PC-3 (cell line): ENCODE measurements at regions not wholly inside any gene's neighbourhood (a gene's known extent, or its start where the extent isn't known, plus 50 kb on each side); places are given as distances from the start of the nearest gene placed in this dataset.

ENCODE experiments used
- ATAC-seq: fragments of 200-7000 bp; cut with Tn5 transposase; 2 replicates; pipeline ENCODE4 v1.9.1; 2020; ENCODE audit warnings: mild to moderate bottlenecking, moderate library complexity
- BruUV-seq: library from RNA; stranded (reverse); fragments of 400-500 nt; replicated peaks from 2 replicates; lab custom pipeline; 2021; lab: Mats Ljungman, UMichigan
- CTCF ChIA-PET: fragments of 300-600 bp; sonication (Branson Sonifier 250); formaldehyde crosslinking; loops from one replicate; lab custom pipeline; 2022; ENCODE audit warnings: antibody characterized with exemption; lab: Charles Lee
- POLR2A ChIA-PET: fragments of 300-600 bp; sonication (Branson Sonifier 250); formaldehyde crosslinking; loops from one replicate; lab custom pipeline; 2022; ENCODE audit warnings: antibody characterized with exemption; ENCODE audit not compliant: unreplicated experiment; lab: Charles Lee
- DNase-seq: peaks from one replicate; pipeline ENCODE4 v3.0.0-alpha.2; 2015
- H2AFZ ChIP-seq: fragments of 300-600 bp; sonication (generic); 2 replicates; pipeline ENCODE4 v1.6.0; 2016; ENCODE audit warnings: antibody characterized with exemption, low read length
- H3F3A ChIP-seq: fragments of 300-600 bp; sonication (generic); one replicate; pipeline ENCODE4 v1.6.0; 2017; ENCODE audit warnings: antibody characterized with exemption, low read length, control low read depth, mild to moderate bottlenecking; ENCODE audit not compliant: unreplicated experiment
- H3K27ac ChIP-seq: fragments of 300-600 bp; sonication (generic); 2 replicates; pipeline ENCODE4 v1.5.1; 2016; ENCODE audit warnings: mild to moderate bottlenecking, low read length
- H3K27me3 ChIP-seq: fragments of 300-600 bp; sonication (generic); 2 replicates; pipeline ENCODE4 v1.6.1; 2016; ENCODE audit warnings: low read length, mixed read lengths
- H3K36me3 ChIP-seq: fragments of 300-600 bp; sonication (generic); 2 replicates; pipeline ENCODE4 v1.6.1; 2016; ENCODE audit warnings: low read depth, mixed run types, low read length, mixed read lengths
- H3K4me1 ChIP-seq: fragments of 300-600 bp; sonication (generic); 2 replicates; pipeline ENCODE4 v1.5.1; 2016; ENCODE audit warnings: low read length; ENCODE audit not compliant: insufficient read depth
- H3K4me2 ChIP-seq: fragments of 300-600 bp; sonication (generic); 2 replicates; pipeline ENCODE4 v1.6.0; 2016; ENCODE audit warnings: low read length
- H3K4me3 ChIP-seq: fragments of 300-600 bp; sonication (generic); 2 replicates; pipeline ENCODE4 v1.5.1; 2016; ENCODE audit warnings: mild to moderate bottlenecking, low read length, mixed read lengths
- H3K79me2 ChIP-seq: fragments of 300-600 bp; sonication (generic); 2 replicates; pipeline ENCODE4 v1.6.1; 2017; ENCODE audit warnings: low read length, mixed read lengths
- H3K9ac ChIP-seq: fragments of 300-600 bp; sonication (generic); 2 replicates; pipeline ENCODE4 v1.6.0; 2016; ENCODE audit warnings: mild to moderate bottlenecking, low read length
- H3K9me2 ChIP-seq: fragments of 300-600 bp; sonication (generic); replicated peaks from 2 replicates; pipeline ENCODE4 v1.6.1; 2016; ENCODE audit warnings: mixed run types, low read length, mixed read lengths
- H3K9me3 ChIP-seq: fragments of 300-600 bp; sonication (generic); 2 replicates; pipeline ENCODE4 v1.6.1; 2016; ENCODE audit warnings: low read length, mixed read lengths
- H4K20me1 ChIP-seq: fragments of 300-600 bp; sonication (generic); 2 replicates; pipeline ENCODE4 v1.6.1; 2016; ENCODE audit warnings: low read length, mixed read lengths
- EZH2 ChIP-seq: fragments of 300-600 bp; sonication (generic); IDR thresholded peaks from one replicate; pipeline ENCODE4 v1.6.1; 2017; ENCODE audit warnings: antibody characterized with exemption, mild to moderate bottlenecking, low read length; ENCODE audit not compliant: unreplicated experiment
- EZH2phosphoT487 ChIP-seq: fragments of 300-600 bp; sonication (generic); IDR thresholded peaks from 2 replicates; pipeline ENCODE4 v1.6.1; 2018; ENCODE audit warnings: mild to moderate bottlenecking, antibody characterized with exemption, low read length, borderline replicate concordance
- intact Hi-C: fragments of 100-400 bp; cut with micrococcal nuclease; formaldehyde crosslinking; loops from 2 replicates; pipeline ENCODE4 v1.9.0; 2023
- TF ChIP-seq, protein P1 (sequence below): fragments of 300-600 bp; sonication (generic); conservative IDR thresholded peaks from 2 replicates; pipeline ENCODE4 v1.5.1; 2017; ENCODE audit warnings: antibody characterized with exemption, low read depth, mild to moderate bottlenecking, low read length

DNA sequence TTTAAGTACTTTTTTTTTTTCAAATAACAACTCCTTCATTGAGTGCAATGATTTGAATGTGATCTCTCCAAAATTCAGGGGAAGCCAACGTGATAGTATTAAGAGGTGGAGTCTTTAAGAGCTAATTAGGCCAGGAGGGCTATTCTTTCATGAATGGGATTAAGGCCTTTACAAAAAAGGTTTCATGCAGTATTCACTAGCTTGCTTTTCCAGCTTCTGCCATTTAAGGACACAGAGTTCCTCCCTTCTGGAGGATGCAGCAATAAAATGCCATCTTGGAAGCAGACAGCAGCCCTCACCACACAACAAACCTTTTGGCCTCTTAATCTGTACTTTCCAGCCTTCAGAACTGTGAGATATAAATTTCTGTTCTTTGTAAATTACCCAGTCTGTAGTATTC lies 586.8 kb upstream of the LMO3 start:
- ChIA-PET CTCF (no interaction called here), POLR2A (no interaction called here)
- Histone ChIP-seq H3K9ac (no peak overlapping the region), H4K20me1 (no peaks in the 10 kb centered on the region), H3F3A (no peaks in the 10 kb centered on the region), H3K27me3 (no peaks in the 10 kb centered on the region), H3K9me3 (no peaks in the 10 kb centered on the region), H3K36me3 (no peaks in the 10 kb centered on the region), H3K27ac (no peak overlapping the region), H3K4me3 (no peak overlapping the region), H2AFZ (no peak overlapping the region), H3K79me2 (no peaks in the 10 kb centered on the region), H3K4me1 (no peaks in the 10 kb centered on the region), H3K9me2 (no peaks in the 10 kb centered on the region), H3K4me2 (no peak overlapping the region)
- DNase-seq (no peak), ATAC-seq (no peak)
- intact Hi-C loops, result no loop called here
- no TSS peak for BruUV-seq
- TF ChIP-seq EZH2phosphoT487 (no peak), EZH2 (no peak)
- TF ChIP-seq, protein P1, sequence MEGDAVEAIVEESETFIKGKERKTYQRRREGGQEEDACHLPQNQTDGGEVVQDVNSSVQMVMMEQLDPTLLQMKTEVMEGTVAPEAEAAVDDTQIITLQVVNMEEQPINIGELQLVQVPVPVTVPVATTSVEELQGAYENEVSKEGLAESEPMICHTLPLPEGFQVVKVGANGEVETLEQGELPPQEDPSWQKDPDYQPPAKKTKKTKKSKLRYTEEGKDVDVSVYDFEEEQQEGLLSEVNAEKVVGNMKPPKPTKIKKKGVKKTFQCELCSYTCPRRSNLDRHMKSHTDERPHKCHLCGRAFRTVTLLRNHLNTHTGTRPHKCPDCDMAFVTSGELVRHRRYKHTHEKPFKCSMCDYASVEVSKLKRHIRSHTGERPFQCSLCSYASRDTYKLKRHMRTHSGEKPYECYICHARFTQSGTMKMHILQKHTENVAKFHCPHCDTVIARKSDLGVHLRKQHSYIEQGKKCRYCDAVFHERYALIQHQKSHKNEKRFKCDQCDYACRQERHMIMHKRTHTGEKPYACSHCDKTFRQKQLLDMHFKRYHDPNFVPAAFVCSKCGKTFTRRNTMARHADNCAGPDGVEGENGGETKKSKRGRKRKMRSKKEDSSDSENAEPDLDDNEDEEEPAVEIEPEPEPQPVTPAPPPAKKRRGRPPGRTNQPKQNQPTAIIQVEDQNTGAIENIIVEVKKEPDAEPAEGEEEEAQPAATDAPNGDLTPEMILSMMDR, result no peak

DNA sequence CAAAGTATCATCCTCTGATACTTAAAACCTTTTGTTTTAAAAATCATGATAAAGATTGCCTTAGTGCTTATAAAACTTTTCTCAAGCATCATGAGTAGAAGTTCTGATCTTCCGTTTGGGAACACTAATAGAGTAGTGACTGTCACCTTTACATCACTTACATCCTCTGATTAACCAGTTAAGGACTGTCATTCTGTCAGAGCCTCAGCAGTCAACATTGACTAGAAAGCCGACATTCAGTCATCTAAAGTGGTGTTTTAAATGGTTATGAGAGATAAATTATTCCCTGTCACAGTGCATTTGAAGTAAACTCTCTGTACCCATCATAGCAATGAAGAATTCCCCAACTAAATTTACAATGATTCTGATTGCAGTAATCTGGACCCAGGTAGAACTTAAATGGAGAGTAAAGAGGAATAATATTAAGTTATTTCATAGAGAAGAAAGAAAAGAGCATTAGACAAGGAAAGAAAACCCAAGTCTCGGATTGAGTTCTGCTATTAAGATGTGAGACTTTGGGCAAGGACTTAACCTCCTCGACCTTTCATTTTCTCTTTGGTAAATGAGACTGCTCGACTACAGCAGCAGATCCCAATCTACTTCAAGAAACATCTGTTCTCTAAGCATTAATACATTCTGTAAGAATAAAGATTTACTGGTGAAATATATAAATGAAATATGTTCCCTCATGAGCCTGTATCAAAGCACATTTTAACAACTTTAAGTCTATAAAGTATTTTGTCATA lies 563.9 kb upstream of the LMO3 start:
- H3K79me2 ChIP-seq, result no peaks in the 10 kb centered on the region
- intact Hi-C loops, result loop anchor here (10.0 kb wide), 1 partner anchor 205 kb away; no protein-coding TSS in a partner anchor
- no peak overlapping the region for H3K4me3 ChIP-seq
- H4K20me1 ChIP-seq, result no peaks in the 10 kb centered on the region
- ChIA-PET CTCF (no interaction called here), POLR2A (no interaction called here)
- no peaks in the 10 kb centered on the region for H3K36me3 ChIP-seq
- H3K9ac ChIP-seq, result no peak overlapping the region
- H3K27me3 ChIP-seq, result no peaks in the 10 kb centered on the region
- BruUV-seq, result no TSS peak
- no peaks in the 10 kb centered on the region for H3F3A ChIP-seq
- TF ChIP-seq EZH2phosphoT487, result no peak
- TF ChIP-seq, protein P1, result no peak
- TF ChIP-seq EZH2, result no peak
- no peak overlapping the region for H3K4me2 ChIP-seq
- no peak overlapping the region for H2AFZ ChIP-seq
- H3K9me2 ChIP-seq, result no peaks in the 10 kb centered on the region
- H3K4me1 ChIP-seq, result no peaks in the 10 kb centered on the region
- H3K9me3 ChIP-seq, result no peaks in the 10 kb centered on the region
- ATAC-seq, result no peak
- no peak overlapping the region for H3K27ac ChIP-seq
- DNase-seq, result no peak

DNA sequence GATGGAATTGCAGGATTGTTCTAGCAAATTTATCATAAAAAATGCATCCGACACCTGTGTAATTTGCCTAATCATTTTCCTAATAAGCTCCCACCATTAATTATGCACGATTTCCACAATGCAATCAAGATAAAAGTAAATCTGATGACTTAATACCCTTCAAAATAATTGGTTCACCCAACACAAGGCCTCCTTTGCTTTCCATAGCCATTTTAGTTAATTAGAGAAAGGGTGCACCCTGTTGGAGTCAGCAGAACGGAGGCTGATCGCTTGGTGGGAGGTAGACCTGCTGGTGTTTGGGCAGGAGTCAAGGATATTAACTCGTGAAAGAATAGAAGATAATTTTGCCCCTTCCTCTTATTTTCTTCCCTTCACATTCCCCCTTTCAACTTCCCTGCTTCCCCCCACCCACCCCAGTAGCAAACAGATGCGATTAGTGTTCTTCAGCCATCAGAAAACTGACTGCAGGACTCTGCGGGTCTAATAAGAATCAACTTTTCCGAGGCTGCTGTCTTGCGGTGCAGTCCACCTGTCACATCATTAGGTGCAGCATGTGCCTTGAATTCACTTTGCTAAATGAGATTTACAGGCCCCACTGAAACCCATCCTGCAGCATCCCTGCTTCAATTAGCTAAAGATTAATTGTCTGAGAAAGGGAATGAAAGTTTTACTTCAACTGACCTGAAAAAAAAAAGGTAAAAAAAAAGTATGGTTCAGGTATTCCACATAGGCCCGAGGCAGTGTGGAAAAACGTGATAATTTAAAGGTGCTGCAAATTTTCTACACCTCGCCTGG lies 553.7 kb upstream of the LMO3 start:
- H3K9me3 ChIP-seq, result no peaks in the 10 kb centered on the region
- no peaks in the 10 kb centered on the region for H3K79me2 ChIP-seq
- H3K4me2 ChIP-seq, result no peak overlapping the region
- H3K9me2 ChIP-seq, result no peaks in the 10 kb centered on the region
- no peak overlapping the region for H3K9ac ChIP-seq
- H3K27ac ChIP-seq, result no peak overlapping the region
- no peak overlapping the region for H2AFZ ChIP-seq
- no peaks in the 10 kb centered on the region for H3K36me3 ChIP-seq
- BruUV-seq, result no TSS peak
- H4K20me1 ChIP-seq, result no peaks in the 10 kb centered on the region
- H3K4me1 ChIP-seq, result no peaks in the 10 kb centered on the region
- no peak for TF ChIP-seq EZH2
- no peak for TF ChIP-seq EZH2phosphoT487
- TF ChIP-seq, protein P1, result no peak
- H3F3A ChIP-seq, result no peaks in the 10 kb centered on the region
- DNase-seq, result no peak
- H3K27me3 ChIP-seq, result no peaks in the 10 kb centered on the region
- ChIA-PET CTCF (no interaction called here), POLR2A (no interaction called here)
- intact Hi-C loops, result loop anchor here (5.0 to 10.0 kb wide), 2 partner anchors 195 to 483 kb away; no protein-coding TSS in a partner anchor
- ATAC-seq, result no peak
- no peak overlapping the region for H3K4me3 ChIP-seq
